Duodenal mucosa (tissue), 2 donors: ENCODE measurements at regions not wholly inside any gene's neighbourhood (a gene's known extent, or its start where the extent isn't known, plus 50 kb on each side); places are given as distances from the start of the nearest gene placed in this dataset.

Experiments used
- H3K27ac ChIP-seq: one replicate; pipeline ENCODE4 v1.7.0; 2013; ENCODE audit warnings: low read depth, low read length
- H3K27me3 ChIP-seq, 2 donors: one replicate each; pipeline ENCODE4 v1.7.0; 2013; ENCODE audit warnings: low read length in 2 of 2, control low read depth in 1 of 2; ENCODE audit not compliant: insufficient read depth in 2 of 2, control insufficient read depth in 1 of 2
- H3K36me3 ChIP-seq, 2 donors: one replicate each; pipeline ENCODE4 v1.7.0; 2013; ENCODE audit warnings: low read length in 2 of 2, control low read depth in 1 of 2; ENCODE audit not compliant: insufficient read depth in 2 of 2, control insufficient read depth in 1 of 2
- H3K4me1 ChIP-seq, 2 donors: one replicate each; pipeline ENCODE4 v1.7.0; 2013; ENCODE audit warnings: low read length in 2 of 2, control low read depth in 1 of 2; ENCODE audit not compliant: insufficient read depth in 2 of 2, control insufficient read depth in 1 of 2
- H3K4me3 ChIP-seq, 2 donors: one replicate each; pipeline ENCODE4 v1.7.0; 2013; ENCODE audit warnings: low read length in 2 of 2, low read depth in 1 of 2
- H3K9ac ChIP-seq, 2 donors: one replicate each; pipeline ENCODE4 v1.7.0; 2013; ENCODE audit warnings: low read length in 2 of 2, low read depth in 1 of 2
- H3K9me3 ChIP-seq, 2 donors: one replicate each; pipeline ENCODE4 v1.7.0; 2013; ENCODE audit warnings: low read length in 2 of 2, control low read depth in 1 of 2; ENCODE audit not compliant: control insufficient read depth in 1 of 2

GRCh38 chr2:189267491-189267890 is 87.9 kb upstream of the COL5A2 start:
- no peaks in the 10 kb centered on the region for H3K27me3 ChIP-seq
- H3K9me3 ChIP-seq = peaks cover 0 to 5% of the 10 kb centered on the region in 2 donors
- H3K36me3 ChIP-seq = no peaks in the 10 kb centered on the region
- H3K4me3 ChIP-seq = no peak overlapping the region
- no peak overlapping the region for H3K27ac ChIP-seq
- no peaks in the 10 kb centered on the region for H3K4me1 ChIP-seq
- H3K9ac ChIP-seq = no peak overlapping the region

DNA sequence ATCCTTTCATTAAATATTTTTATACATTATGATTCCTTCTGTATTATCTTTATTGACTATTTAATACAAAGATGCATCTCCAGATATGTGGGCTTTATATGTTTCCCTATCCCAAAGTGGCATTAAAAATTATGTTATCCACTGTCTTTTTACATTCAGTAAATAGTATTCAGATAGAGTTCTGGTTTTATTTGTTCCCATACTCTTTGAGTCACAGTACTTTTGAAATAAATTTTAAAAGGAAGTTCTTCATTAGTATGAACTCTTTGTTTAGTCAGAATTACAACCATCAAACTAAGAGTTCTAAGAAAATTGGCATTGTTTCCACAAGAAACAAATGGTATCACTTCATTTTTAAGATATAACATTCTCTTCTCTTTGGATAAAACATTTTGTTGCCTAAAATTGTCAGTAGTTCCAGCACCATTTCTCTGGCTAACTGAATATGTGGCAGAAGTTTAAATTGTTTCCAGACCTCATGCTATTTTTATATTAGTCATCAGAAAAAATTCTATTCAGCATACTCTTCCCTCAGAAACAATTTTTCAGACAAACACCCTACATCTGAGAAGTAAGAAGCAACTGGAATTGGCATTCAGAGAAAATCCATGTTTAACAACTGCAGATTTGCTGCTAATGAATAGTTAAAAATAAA is 88.5 kb upstream of the COL5A2 start:
- H3K9me3 ChIP-seq = peaks cover 0 to 5% of the 10 kb centered on the region in 2 donors
- no peaks in the 10 kb centered on the region for H3K27me3 ChIP-seq
- no peaks in the 10 kb centered on the region for H3K4me1 ChIP-seq
- H3K27ac ChIP-seq = no peak overlapping the region
- no peak overlapping the region for H3K4me3 ChIP-seq
- H3K36me3 ChIP-seq = no peaks in the 10 kb centered on the region
- no peak overlapping the region for H3K9ac ChIP-seq

DNA sequence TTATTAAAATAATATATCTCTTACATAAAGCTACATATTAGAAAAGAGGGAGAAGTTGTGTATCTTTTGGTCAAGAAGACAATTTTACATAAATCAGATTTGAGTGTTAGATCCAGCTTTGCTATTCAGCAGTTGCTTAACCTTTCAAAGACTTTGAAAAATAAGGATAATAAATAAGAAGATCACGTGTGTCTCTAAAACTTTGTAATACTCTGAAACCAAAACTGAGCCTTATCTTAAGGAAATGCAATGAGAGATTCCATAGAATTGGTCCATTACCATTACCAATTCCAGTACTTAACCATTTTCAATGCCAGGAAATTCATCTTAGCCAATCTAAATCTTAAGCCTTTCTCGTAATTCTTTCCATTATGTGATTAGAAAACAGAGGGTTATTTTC is 89.2 kb upstream of the COL5A2 start:
- H3K4me3 ChIP-seq = no peak overlapping the region
- no peaks in the 10 kb centered on the region for H3K36me3 ChIP-seq
- no peak overlapping the region for H3K9ac ChIP-seq
- H3K27me3 ChIP-seq = no peaks in the 10 kb centered on the region
- H3K9me3 ChIP-seq = peaks cover 0 to 5% of the 10 kb centered on the region in 2 donors
- no peaks in the 10 kb centered on the region for H3K4me1 ChIP-seq
- no peak overlapping the region for H3K27ac ChIP-seq

DNA sequence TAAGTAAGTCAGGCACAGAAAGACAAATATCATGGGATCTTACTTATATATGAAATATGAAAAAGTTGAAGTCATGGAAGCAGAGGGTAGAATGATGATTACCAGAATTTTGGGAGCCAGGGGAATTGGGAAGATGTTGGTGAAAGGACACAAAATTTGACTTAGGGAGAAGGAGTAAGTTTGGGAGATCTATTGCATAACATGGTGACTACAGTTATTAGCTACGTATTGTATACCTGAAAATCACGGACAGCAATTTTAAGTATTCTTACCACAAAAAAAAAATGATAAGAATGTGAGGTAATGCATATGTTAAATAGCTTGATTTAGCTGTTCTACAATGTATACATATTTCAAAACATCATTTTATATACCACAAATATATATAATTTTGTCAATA is 94.2 kb upstream of the COL5A2 start:
- no peaks in the 10 kb centered on the region for H3K27me3 ChIP-seq
- H3K9me3 ChIP-seq = no peaks in the 10 kb centered on the region
- H3K9ac ChIP-seq = no peak overlapping the region
- H3K4me3 ChIP-seq = no peak overlapping the region
- H3K36me3 ChIP-seq = no peaks in the 10 kb centered on the region
- no peaks in the 10 kb centered on the region for H3K4me1 ChIP-seq
- no peak overlapping the region for H3K27ac ChIP-seq

- Histone ChIP-seq H3K36me3 (no peaks in the 10 kb centered on the region), H3K4me1 (no peaks in the 10 kb centered on the region), H3K9ac (no peak overlapping the region), H3K27ac (no peak overlapping the region), H3K4me3 (no peak overlapping the region), H3K27me3 (no peaks in the 10 kb centered on the region), H3K9me3 (no peaks in the 10 kb centered on the region)
These were observed 94.8 kb upstream of the COL5A2 start for GRCh38 chr2:189274361-189274760.

DNA sequence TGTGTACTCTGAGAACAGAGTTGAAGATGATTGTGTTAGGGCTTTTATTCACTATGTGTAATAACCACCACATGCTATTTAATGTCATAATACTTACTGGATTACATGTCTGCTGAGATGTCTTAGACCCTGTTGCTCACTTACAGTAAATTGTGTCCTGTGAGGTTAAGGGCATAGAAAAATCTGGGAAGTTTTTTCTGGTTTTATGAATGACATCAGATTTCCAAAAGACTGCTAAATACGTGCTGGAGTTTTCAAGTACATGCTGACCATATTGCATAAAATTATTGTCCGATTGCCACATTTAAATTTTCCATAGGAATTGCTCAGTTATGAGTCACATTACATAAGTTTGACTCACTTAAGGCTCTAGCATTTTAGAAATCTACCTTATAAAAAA is 96.7 kb upstream of the COL5A2 start:
- Histone ChIP-seq H3K4me1 (no peaks in the 10 kb centered on the region), H3K9me3 (no peaks in the 10 kb centered on the region), H3K27me3 (no peaks in the 10 kb centered on the region), H3K9ac (no peak overlapping the region), H3K36me3 (no peaks in the 10 kb centered on the region), H3K27ac (no peak overlapping the region), H3K4me3 (no peak overlapping the region)

DNA sequence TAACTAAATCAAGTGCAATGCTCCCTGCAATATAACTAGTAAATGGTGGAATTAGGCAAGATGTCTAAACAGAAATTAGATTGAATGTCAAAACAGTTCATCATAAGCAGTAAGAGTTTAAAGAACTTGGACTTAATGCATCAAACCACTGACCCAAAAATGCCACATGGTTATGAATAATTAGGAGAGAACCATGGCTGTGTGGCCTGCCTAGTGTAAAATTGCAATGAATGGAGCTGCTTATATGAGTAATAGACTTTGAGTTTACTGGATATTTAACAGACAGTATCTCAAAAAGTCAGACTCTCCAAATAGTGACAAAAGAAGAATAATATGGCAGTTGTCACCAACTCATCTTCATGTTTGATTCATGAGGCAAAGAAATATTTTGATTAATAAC is 101.6 kb upstream of the COL5A2 start:
- Histone ChIP-seq H3K27ac (no peak overlapping the region), H3K9ac (no peak overlapping the region), H3K36me3 (no peaks in the 10 kb centered on the region), H3K27me3 (no peaks in the 10 kb centered on the region), H3K4me1 (no peaks in the 10 kb centered on the region), H3K9me3 (no peaks in the 10 kb centered on the region), H3K4me3 (no peak overlapping the region)

DNA sequence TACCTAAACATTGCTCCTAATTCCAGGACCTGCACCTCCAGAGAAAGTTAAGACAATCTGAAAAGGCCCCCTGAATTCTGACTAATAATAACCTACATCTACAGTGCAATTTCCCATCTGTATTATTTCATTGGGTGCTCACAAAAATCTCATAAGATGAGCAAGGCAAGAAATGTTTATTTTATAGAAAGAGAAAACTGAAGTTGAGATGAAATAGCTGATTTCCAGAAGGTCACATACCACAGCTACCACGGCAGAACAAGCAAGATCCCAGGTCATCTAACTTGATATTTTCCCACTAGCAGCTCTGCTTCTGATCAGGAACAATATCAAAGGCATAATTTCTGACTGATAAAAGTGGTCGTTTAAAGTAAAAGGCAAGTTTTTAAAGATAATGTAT is 105.8 kb upstream of the COL5A2 start:
- Histone ChIP-seq H3K27ac (no peak overlapping the region), H3K4me1 (no peaks in the 10 kb centered on the region), H3K9ac (no peak overlapping the region), H3K27me3 (no peaks in the 10 kb centered on the region), H3K9me3 (no peaks in the 10 kb centered on the region), H3K4me3 (no peak overlapping the region), H3K36me3 (no peaks in the 10 kb centered on the region)

DNA sequence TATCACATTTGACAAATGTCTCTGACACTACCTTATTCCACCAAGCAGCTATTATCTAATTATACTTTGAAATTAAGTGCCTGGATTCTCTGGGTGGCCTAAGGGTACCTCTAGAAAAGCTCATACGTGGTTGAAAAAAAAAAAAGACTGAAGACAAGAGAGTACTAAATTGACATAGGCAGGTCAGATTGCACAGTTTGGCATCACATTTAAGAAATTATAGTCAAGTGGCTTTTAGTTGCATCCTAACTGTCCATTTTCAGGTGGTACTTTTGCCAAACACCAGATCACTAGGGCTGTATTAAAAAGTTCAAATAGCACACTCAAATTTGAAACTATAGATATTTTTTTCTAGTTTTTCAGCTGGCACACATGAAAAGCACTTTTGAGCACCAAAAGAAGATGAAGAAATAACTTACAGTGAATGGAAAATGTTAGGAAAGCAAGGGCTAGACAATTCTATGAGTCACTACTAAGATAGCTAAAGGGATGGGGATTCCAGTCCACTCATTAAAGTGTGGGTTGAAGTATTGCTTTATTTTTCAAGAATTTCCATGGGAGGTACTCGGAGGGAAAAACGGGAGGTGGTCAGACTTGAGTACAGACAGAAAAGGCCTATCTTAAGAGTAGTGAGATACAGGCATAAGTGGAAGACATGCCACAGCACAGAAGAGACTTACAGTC is 106.5 kb upstream of the COL5A2 start:
- Histone ChIP-seq H3K4me3 (no peak overlapping the region), H3K36me3 (no peaks in the 10 kb centered on the region), H3K27me3 (no peaks in the 10 kb centered on the region), H3K27ac (no peak overlapping the region), H3K9me3 (no peaks in the 10 kb centered on the region), H3K4me1 (no peaks in the 10 kb centered on the region), H3K9ac (no peak overlapping the region)

- no peaks in the 10 kb centered on the region for H3K4me1 ChIP-seq
- H3K27me3 ChIP-seq = no peaks in the 10 kb centered on the region
- H3K9ac ChIP-seq = no peak overlapping the region
- no peaks in the 10 kb centered on the region for H3K9me3 ChIP-seq
- H3K4me3 ChIP-seq = no peak overlapping the region
- H3K27ac ChIP-seq = no peak overlapping the region
- H3K36me3 ChIP-seq = no peaks in the 10 kb centered on the region
These were observed 107.8 kb upstream of the COL5A2 start for GRCh38 chr2:189287363-189287762.
